T47D (cell line): ENCODE measurements at regions not wholly inside any gene's neighbourhood (a gene's known extent, or its start where the extent isn't known, plus 50 kb on each side); places are given as distances from the start of the nearest gene placed in this dataset.
A peak's percentile ranks its signal among the peaks of the same experiment; 100 is the strongest.
"Not testable (repeated sequence)": the region's sequence is repeated elsewhere in the genome, so short reads cannot be mapped to it uniquely, and the experiment has no call there.

Experiments used
- DNase-seq, 2 experiments: peaks; one replicate each; pipeline versions ENCODE4 v3.0.0 to v3.0.0-alpha.2; 2011 to 2012; ENCODE audit warnings: low read depth in 1 of 2, low spot score in 1 of 2
- JUND ChIP-seq: IDR thresholded peaks from 2 replicates; pipeline ENCODE4 v1.6.1; 2012; ENCODE audit warnings: low read depth
- in situ Hi-C: cut with HindIII; loops from 2 replicates; pipeline ENCODE4 v1.10.0; 2016; ENCODE audit warnings: low sequenced_read_pairs, low pct_unique_long_range_greater_than_20kb

DNA sequence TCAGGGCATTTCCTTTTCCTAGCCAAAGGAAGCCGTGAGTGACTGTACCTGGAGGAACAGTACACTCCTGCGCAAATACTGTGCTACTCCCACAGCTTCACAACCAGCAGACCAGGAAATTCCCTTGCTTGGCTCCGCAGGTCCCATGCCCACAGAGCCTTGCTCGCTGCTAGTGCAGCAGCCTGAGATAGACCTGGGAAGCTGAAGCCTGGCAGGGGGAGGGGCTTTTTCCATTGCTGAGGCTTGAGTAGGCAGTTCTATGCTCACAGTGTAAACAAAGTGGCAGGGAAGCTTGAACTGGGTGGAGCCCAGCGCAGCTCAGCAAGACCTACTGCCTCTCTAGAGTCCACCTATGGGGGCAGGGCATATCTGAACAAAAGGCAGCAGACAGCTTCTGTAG is 291.2 kb downstream of the HGF start:
- in situ Hi-C loops: no loop called here
- DNase-seq: peak in 1 of 2 experiments; percentile 86
- TF ChIP-seq JUND: no peak

DNA sequence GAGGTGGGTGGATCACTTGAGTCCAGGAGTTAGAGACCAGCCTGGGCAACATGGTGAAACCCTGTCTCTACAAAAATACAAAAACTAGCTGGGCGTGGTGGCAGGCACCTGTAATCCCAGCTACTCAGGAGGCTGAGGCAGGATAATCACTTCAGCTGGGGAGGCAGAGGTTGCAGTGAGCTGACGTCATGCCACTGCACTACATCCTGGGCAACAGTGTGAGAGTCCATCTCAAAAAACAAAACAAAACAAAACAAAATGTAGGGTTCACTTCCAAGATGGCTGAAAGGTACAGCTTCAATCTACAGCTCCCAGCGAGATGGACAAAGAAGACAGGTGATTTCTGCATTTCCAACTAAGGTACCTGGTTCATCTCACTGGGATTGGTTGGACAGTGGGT is 291.6 kb downstream of the HGF start:
- in situ Hi-C loops, DNase-seq: not testable (repeated sequence)

DNA sequence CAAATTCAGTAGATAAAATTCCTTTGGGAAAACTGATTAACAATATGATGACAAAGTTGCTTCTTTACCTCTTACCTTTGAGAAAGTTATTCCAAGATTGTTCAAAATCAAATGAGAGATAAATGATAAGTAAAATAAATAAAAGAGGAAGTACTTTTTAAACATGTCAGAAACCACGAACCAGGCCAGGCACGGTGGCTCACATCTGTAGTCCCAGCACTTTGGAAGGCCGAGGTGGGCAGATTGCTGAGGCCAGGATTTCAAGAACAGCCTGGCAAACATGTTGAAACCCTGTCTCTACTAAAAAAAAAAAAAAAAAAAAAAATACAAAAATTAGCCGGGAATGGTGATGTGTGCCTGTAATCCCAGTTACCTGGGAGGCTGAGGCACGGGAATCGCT is 296.6 kb downstream of the HGF start:
- no peak for DNase-seq
- TF ChIP-seq JUND: no peak
- in situ Hi-C loops: no loop called here

DNA sequence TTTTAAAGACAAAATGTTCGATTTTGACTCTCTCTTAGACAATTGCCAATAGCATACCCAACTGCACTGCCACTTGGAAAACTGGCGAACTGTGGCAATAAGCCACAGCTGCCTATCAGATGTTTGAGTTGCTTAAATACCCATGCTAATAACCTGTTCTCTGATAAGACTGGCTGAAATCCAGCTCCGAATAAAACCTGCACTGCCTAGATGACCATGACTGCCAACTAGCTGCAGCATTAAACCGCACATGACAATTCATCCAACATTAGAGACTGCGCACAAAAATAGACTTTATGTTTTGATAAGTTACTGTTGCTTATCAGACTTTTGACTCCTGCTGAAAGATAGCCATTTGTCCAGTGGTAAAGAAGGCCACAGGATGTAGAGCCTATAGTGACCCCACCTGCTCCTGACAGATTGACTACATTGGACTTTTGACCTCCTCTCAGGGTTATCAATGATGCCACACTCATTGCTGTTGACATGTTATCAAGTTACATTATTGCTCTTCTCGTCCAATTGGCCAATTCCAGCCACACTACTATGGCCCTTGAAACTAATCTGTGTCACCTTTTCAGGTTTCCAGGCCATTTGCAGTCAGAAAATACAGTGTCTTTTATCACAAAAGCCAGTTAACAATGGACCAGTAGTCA is 299.0 kb downstream of the HGF start:
- DNase-seq: no peak
- TF ChIP-seq JUND: no peak
- in situ Hi-C loops: no loop called here

DNA sequence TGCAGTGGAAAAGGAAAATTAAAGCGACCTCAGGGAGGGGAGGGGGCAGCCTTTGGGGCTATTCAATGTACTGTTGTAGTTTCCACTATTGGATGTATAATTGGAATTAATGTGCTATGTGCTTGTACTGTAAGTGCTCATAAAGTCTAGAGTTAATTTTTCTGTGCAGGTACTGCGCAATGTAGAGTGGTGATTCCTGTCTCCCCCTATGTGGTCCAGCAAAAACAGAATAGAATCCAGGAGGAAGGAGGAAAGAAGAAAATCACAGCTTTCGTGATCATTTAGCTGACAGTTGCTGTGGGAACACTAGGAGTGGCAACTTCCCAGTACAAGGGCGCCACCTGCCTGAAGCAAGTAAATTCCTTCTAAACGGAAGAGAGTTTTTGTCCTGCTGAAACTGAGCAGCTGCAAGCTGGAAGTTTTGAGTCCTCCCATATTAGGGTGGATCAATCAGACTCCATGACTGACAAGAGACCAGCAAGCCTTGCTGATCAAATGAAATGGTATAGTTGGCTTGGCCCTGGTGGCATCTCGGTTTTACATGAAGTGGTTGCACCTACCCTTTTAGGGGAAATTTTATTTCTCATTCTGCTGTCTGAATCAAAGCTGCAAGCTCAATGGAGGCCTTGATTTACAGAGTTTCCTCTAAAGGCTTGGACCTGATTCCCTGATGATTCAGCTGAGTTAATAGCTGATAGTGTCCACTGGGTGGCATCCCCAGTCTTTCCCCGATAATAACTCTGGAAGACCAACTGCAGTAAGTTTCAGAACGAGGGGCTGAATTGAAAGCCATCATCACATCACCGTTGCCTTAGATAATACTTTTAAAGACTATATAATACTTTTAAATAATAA is 299.8 kb downstream of the HGF start:
- in situ Hi-C loops: no loop called here
- DNase-seq: peak; percentile 47 to 87
- no peak for TF ChIP-seq JUND

DNA sequence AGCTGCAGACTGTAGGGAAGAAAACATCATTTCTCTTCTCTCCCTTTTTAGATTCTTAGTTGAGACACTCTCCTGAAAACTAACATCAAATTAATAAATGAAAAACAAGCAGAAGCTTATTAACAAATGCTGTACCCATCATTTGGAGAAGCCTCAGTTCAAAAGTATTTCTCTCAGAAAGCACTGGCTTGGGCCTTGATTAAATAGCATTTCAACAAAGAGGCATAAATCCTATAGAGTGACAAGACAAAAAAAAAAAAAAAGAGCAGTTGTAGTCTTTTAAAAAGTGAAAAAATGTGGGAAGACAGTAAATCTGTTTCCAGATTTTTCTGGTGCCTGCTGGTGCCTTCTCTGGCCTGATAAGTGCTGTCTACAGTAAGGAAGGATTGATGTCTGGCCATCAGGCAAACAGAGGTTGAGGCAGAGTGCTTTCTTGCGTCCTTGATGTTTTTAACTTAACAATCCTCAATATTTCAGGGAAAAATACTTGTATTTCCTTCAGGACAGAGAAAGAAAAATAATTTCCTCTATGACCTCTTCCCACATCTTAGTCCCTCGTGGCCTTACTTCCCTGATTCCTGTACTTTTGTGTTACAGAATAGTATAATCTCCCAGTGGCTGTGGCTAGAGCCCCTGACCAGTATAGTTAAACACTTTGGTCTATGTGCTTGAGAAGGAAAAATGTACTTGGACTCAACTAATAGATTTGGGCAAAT is 300.5 kb downstream of the HGF start:
- in situ Hi-C loops: no loop called here
- no peak for DNase-seq
- no peak for TF ChIP-seq JUND

DNA sequence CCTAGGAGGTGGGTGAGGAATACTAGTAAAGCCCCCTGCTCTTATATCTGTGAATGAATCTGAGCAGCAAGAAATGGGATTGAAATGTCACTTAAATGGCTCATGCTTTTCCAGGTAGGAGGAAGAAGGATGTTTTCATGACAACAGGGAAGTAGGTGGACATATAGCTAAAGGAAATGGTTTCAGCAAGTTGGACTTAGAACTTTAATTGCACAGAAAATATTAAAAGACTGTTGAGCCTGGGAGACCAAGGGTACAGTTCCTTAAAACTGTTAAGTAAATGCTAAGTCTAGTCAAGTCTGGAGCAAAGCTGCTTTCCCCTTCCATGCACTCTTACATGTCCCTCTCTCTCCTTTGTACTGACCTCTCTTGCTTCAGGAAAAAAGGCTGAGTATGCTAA is 301.3 kb downstream of the HGF start:
- TF ChIP-seq JUND: no peak
- DNase-seq: no peak
- in situ Hi-C loops: no loop called here

DNA sequence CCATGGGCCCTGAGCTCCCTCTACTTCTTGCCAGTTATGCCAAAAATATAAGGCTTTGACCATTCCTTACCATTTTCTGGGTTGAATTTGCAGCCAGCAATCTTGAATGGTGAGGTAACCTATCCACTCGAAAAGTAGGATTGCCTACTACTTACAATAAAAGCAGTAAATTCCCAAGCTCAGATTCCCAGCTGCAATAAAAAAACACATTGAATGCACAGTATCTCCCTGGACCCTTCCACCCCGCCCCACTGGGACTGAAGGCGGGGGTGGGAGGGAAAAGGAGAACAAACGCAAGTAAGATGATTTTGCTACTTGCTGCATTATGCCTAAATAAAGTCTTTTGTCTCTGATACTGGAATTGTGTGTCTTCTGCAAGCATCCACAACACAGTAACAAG is 301.9 kb downstream of the HGF start:
- in situ Hi-C loops: no loop called here
- TF ChIP-seq JUND: no peak
- no peak for DNase-seq

DNA sequence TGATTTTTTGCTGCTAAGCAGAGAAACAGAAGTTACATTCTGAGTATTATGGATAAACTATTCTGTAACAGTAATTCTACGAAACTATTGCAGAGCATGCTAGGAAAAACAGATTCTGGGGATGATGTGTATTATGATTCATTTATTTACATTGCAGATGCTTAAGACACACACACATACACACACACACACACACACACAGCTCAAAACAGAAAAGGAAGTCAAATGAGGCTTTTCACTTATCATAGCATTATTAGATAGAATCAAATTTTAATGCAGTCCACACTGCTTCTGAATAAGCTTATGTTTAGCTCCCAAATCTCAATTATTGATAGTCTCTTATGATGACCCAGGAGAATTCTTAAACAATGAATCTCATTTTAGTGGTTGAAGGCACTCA is 307.2 kb downstream of the HGF start:
- in situ Hi-C loops: no loop called here
- TF ChIP-seq JUND: no peak
- no peak for DNase-seq

DNA sequence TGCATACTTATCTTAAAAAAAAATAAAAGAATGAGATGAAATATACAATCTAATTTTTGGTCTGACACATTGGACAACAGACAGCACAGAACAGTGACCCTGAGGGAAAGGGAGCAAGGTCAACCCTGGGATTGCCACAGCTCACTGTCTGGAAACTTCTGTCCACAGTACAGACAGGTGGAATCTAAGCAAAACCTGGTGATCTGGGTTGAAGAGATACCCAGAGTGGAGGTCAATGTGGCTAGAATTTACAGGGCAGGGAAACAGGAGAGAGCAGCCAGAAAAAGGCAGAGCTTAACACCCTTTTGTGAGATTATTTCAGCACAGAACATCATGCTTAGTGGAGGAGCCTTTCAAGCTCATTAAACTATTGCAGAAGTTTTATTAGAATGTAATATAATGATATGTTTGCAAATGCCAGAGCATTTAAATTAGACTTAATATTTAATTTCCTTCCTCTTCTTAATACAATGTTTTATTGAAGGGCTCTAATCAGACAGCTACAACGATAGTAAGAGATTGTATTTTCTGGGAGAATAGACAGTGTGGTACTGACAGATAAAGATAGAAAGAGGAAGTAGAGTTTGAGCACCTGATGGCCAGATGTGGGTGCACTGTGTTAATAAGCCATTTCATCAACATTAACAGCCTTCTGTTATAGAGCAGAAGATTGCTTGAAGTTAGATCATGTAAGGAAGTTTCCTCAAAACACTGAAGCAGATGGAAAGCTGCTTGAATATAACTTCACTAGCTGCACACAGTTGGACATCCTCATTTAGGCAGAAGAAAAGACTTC is 309.4 kb downstream of the HGF start:
- no peak for TF ChIP-seq JUND
- in situ Hi-C loops: no loop called here
- DNase-seq: no peak

DNA sequence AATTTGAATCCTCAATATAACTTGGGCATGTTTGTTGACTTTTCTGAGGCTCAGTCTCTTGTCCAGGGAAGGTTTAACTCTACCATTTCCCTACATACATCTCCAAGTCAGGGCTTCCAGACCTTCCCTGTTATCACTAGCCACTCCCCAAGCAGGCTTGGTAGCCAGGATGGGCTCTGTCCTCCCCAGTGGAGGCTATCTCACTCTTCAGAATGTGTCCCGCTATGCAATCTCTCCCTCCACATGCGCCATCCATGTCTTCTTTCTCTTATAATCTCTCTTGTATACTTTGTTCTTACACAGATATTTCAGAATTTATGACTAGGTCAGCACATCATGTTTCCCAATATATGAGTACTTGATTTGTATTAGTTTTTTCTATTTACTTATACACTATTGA is 310.4 kb downstream of the HGF start:
- in situ Hi-C loops: no loop called here
- TF ChIP-seq JUND: no peak
- DNase-seq: no peak

DNA sequence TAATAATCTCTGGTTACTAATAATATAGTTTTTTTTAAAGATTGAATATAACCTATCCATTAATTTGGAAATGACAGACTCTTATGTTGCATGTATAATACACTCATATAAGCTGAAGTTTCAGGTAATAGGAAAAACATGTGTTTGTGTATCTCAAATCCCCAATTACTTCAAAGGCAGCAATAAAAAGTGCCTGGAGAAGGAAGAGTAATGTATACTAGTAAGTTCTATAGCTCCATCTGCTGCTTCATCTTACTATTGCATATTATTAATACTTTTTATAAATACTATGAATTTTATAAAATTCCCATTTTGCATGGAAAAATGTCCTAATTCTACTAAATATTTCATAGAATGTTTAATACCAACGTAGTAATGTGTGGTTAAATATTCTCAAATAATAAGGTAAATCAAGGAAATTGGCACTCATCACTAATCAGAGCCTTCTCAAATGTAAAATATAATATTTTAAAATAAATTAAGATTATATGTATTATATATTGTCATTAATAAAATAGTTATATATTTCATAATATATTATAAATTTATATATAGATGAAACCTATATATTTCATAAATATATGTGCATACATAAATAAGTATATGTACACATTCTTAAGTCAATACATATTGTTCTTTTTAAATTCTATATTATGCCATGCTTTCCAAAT is 311.9 kb downstream of the HGF start:
- in situ Hi-C loops: no loop called here
- TF ChIP-seq JUND: no peak
- peak in 1 of 2 experiments; percentile 54 for DNase-seq
